ENCODE measurements at regions not wholly inside any gene's neighbourhood (a gene's known extent, or its start where the extent isn't known, plus 50 kb on each side); places are given as distances from the start of the nearest gene placed in this dataset.
"Not testable (repeated sequence)": the region's sequence is repeated elsewhere in the genome, so short reads cannot be mapped to it uniquely, and the experiment has no call there.

GRCh38 chr4:170166193-170166592 is 76.4 kb upstream of the AADAT start:
- H3K4me3 Mint-ChIP-seq; H3K9me3 Mint-ChIP-seq; H3K27me3 Mint-ChIP-seq; DNase-seq; H3K27ac Mint-ChIP-seq; H3K36me3 Mint-ChIP-seq (ENCODE audit: low read depth); H3K4me1 Mint-ChIP-seq (ENCODE audit: low read depth): not testable (repeated sequence)

DNA sequence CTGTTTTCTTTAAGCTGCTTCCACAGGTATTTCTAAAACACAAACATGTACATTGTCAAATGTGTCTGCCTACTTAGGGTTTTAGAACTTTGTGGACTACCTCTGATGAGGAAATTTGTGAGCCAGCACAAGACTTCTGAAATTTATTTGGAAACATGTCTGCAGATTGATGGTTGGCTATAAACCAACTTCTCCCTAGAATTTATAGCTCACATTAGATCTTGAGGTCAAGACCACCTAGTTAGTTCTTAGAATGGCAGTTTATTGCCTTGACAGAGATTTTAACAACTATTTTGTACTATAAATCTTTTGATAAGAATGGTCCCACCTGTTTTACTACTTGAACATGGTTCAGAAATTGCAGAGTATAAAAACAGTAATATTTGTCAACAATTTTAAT is 72.7 kb upstream of the AADAT start:
- H3K27me3 Mint-ChIP-seq = peaks cover 5% of the 10 kb centered on the region
- H3K36me3 Mint-ChIP-seq (ENCODE audit: low read depth) = no peaks in the 10 kb centered on the region
- no peak for DNase-seq
- no peak overlapping the region for H3K4me3 Mint-ChIP-seq
- no peak overlapping the region for H3K27ac Mint-ChIP-seq
- H3K4me1 Mint-ChIP-seq (ENCODE audit: low read depth) = no peaks in the 10 kb centered on the region
- H3K9me3 Mint-ChIP-seq = peaks cover 8% of the 10 kb centered on the region

DNA sequence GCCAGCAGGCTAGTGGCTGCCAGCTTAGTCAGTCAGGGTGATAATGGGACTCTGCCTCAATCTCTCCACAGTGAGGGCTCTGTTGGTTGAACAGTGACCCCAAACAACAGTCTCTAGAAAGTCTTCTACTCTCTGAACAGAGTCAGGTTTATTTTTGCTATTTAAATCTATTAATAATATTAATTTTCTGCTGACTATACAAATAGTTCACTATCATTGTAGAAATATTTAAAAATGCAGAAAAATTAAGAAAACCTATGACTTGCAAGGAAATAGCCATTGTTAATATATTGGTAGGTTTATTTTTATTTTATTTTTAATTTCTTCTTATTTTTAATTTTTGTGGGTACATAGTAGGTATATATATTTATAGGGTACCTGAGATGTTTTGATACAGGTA is 67.9 kb upstream of the AADAT start:
- Mint-ChIP-seq H3K27ac (no peak overlapping the region), H3K4me3 (no peak overlapping the region), H3K4me1 (ENCODE audit: low read depth) (no peaks in the 10 kb centered on the region), H3K9me3 (peaks cover 14% of the 10 kb centered on the region), H3K36me3 (ENCODE audit: low read depth) (no peaks in the 10 kb centered on the region), H3K27me3 (peaks cover 5% of the 10 kb centered on the region)
- DNase-seq = no peak

DNA sequence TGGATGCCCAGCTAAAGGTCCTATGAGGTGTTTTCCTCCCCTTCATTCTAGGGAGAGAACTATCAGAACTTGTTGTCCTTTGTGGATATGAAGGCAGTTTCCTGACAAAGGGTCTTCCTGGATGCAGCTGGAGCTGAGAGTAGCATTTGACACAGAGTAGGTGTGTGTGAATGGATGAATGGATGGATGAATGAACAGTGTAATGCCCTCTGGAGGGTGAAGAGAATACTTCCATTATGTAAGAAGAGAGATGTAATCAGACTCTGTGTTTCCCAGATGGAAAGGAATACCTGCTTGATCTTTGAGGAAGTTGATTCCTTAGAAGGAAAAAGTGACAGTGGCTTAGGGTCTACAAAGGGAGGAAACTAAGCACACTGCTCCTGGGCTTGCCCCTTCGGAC is 55.4 kb upstream of the AADAT start:
- Mint-ChIP-seq H3K36me3 (ENCODE audit: low read depth) (no peaks in the 10 kb centered on the region), H3K27ac (no peak overlapping the region), H3K27me3 (peaks cover 3% of the 10 kb centered on the region), H3K9me3 (no peaks in the 10 kb centered on the region), H3K4me1 (ENCODE audit: low read depth) (no peaks in the 10 kb centered on the region), H3K4me3 (no peak overlapping the region)
- no peak for DNase-seq

DNA sequence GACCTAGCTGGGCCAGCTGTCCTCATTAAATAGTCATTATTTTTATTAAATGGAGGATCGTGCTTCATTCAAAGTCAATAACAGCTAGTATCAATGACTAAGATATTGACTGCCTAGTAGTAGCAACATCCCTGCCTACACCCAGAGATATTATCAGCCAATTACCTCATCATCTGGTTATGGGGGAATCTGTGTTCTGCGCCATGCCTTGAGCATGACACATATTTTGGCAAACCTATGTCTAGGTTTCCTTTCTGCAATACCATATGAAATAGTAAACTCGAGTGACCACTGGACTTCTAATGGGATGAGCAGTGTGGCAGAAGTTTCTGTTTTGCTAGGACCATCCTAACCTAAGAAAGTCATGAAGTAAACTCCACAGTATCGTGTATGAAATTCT is 50.0 kb upstream of the AADAT start:
- no peak overlapping the region for H3K4me3 Mint-ChIP-seq
- no peaks in the 10 kb centered on the region for H3K36me3 Mint-ChIP-seq (ENCODE audit: low read depth)
- peaks cover 6% of the 10 kb centered on the region for H3K27me3 Mint-ChIP-seq
- DNase-seq = no peak
- peaks cover 3% of the 10 kb centered on the region for H3K4me1 Mint-ChIP-seq (ENCODE audit: low read depth)
- no peak overlapping the region for H3K27ac Mint-ChIP-seq
- H3K9me3 Mint-ChIP-seq = no peaks in the 10 kb centered on the region
